Erythroblast (primary cell): ENCODE measurements at regions not wholly inside any gene's neighbourhood (a gene's known extent, or its start where the extent isn't known, plus 50 kb on each side); places are given as distances from the start of the nearest gene placed in this dataset.

Experiments used
- GATA1 ChIP-seq: IDR thresholded peaks from 2 replicates; pipeline ENCODE4 v1.6.1; 2011; ENCODE audit warnings: low read depth, mild to moderate bottlenecking, control low read depth, low read length, moderate library complexity
- POLR2A ChIP-seq: IDR thresholded peaks from 2 replicates; pipeline ENCODE4 v1.6.1; 2011; ENCODE audit warnings: mild to moderate bottlenecking, low read length

DNA sequence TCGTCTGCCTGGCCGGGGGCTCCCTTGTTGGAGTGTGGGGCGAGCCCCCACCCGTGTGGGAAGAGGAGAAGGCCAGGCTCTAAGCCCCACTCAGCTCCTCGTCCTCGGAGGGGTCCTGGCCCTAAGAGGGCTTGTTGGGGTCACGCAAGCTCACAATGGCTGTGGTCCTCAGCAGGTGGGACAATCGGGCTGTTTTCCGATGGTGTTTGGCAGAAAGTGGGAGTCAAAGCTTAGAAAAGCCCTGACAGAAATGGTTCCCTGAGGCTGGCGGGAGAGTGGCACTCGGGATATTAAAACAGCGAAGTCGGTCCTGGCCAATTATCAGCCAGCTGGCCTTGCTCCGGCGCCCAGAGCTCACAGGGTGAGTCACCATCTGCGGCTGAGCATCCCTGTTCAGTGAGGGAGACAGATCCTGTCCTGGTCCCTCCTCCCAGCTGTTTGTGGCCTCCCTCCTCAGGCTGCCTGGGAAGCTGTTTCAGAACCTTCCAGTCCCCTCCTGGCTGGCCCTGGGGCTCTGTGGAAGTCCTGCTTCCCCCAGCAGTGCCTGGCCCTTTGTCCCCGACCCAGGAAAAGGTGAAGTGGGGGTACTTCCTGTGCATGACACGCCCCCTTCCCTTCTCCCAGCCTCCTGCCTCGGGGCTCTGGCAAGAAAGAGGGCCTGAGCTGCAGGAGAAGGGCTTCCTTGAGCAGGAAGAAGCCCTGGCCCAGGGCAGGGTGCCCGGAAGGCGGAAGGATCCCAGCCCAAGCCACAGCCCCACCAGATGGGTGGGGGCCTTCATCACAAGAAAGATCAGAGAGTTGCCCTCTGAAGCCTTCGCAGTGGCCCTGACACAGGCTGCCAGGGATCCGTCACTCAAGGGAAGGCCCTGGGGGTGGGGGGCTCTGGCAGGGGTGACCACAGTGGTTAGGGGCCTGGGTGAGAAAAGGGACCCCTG is 53.6 kb upstream of the BHLHE23 start:
- TF ChIP-seq POLR2A (no peak), GATA1 (no peak)
